T-cell (primary cell): ENCODE measurements at regions not wholly inside any gene's neighbourhood (a gene's known extent, or its start where the extent isn't known, plus 50 kb on each side); places are given as distances from the start of the nearest gene placed in this dataset.

ENCODE experiments used
- ATAC-seq, 4 experiments: fragments of 200-7000 bp in 3 of 4; fragments of 150-1000 bp in 1 of 4; cut with Tn5 transposase; replicated peaks in 1 of 4; 1 replicate in 3 of 4; 2 replicates in 1 of 4; pipeline ENCODE4 v1.10.0; 2021; ENCODE audit warnings: moderate library complexity in 3 of 4, mild to moderate bottlenecking in 2 of 4, moderate number of reproducible peaks in 1 of 4
- CTCF ChIA-PET, 2 donors: fragments of 300-600 bp; sonication (Branson Sonifier 250); formaldehyde crosslinking; loops; one replicate each; lab custom pipeline; 2022; ENCODE audit warnings: antibody characterized with exemption in 2 of 2; lab: Charles Lee
- POLR2A ChIA-PET, 2 donors: fragments of 300-600 bp; sonication (Branson Sonifier 250); formaldehyde crosslinking; loops; one replicate each; lab custom pipeline; 2022; ENCODE audit warnings: antibody characterized with exemption in 2 of 2; lab: Charles Lee
- DNase-seq, 35 experiments: peaks; one replicate each; pipeline versions ENCODE4 v3.0.0 to v3.0.0-alpha.2; 2013 to 2023
- H3K27ac ChIP-seq: one replicate; pipeline ENCODE4 v1.5.1; 2013; ENCODE audit warnings: low read length
- H3K27me3 ChIP-seq, 2 experiments: replicated peaks in 1 of 2; 1 replicate in 1 of 2; 2 replicates in 1 of 2; pipeline versions ENCODE4 v1.6.1 to v1.7.0; 2013; ENCODE audit warnings: low read length in 1 of 2, mixed read lengths in 1 of 2; ENCODE audit not compliant: control insufficient read depth in 2 of 2, insufficient read depth in 2 of 2; ENCODE audit errors: extremely low read depth in 1 of 2
- H3K36me3 ChIP-seq, 2 donors: 1 replicate in 1 of 2; 2 replicates in 1 of 2; pipeline versions ENCODE4 v1.6.1 to v1.7.0; 2013; ENCODE audit warnings: low read length in 1 of 2; ENCODE audit not compliant: control insufficient read depth in 2 of 2, insufficient read depth in 1 of 2; ENCODE audit errors: extremely low read depth in 1 of 2
- H3K4me1 ChIP-seq, 2 experiments: 1 replicate in 1 of 2; 2 replicates in 1 of 2; pipeline versions ENCODE4 v1.6.1 to v1.7.0; 2013; ENCODE audit warnings: low read length in 2 of 2, mixed read lengths in 1 of 2; ENCODE audit not compliant: insufficient read depth in 2 of 2, control insufficient read depth in 1 of 2; ENCODE audit errors: extremely low read depth in 1 of 2
- H3K4me3 ChIP-seq, 2 donors: 1 replicate in 1 of 2; 2 replicates in 1 of 2; pipeline versions ENCODE4 v1.5.1 to v1.7.0; 2013; ENCODE audit warnings: mild to moderate bottlenecking in 2 of 2, low read length in 1 of 2, moderate library complexity in 1 of 2; ENCODE audit not compliant: control insufficient read depth in 1 of 2; ENCODE audit errors: extremely low read depth in 1 of 2
- H3K9me3 ChIP-seq: 2 replicates; pipeline ENCODE4 v1.7.0; 2013
- H3K27ac Mint-ChIP-seq, 2 donors: one replicate each; pipeline ENCODE4 v1.8.0; 2020 to 2021; ENCODE audit warnings: mild to moderate bottlenecking in 2 of 2, mixed read lengths in 2 of 2
- H3K27me3 Mint-ChIP-seq, 2 donors: one replicate each; pipeline ENCODE4 v1.8.0; 2021 to 2022; ENCODE audit warnings: mixed read lengths in 2 of 2
- H3K36me3 Mint-ChIP-seq: one replicate; pipeline ENCODE4 v1.8.0; 2021; ENCODE audit warnings: mixed read lengths
- H3K4me1 Mint-ChIP-seq, 3 donors: one replicate each; pipeline ENCODE4 v1.8.0; 2020 to 2022; ENCODE audit warnings: mixed read lengths in 3 of 3, mild to moderate bottlenecking in 1 of 3
- H3K4me3 Mint-ChIP-seq, 3 donors: one replicate each; pipeline ENCODE4 v1.8.0; 2020 to 2022; ENCODE audit warnings: mild to moderate bottlenecking in 3 of 3, mixed read lengths in 3 of 3, moderate library complexity in 3 of 3
- H3K9me3 Mint-ChIP-seq, 3 donors: one replicate each; pipeline ENCODE4 v1.8.0; 2020 to 2022; ENCODE audit warnings: mixed read lengths in 3 of 3
- WGBS: methylation state at CpG from one replicate; pipeline ENCODE4 v1.1.5; 2013; ENCODE audit warnings: missing lambda C conversion rate; ENCODE audit not compliant: insufficient coverage; 5-methylcytosine and 5-hydroxymethylcytosine counted together

GRCh38 chr5:124328201-124328600, 418.2 kb downstream of the ZNF608 start:
- H3K9me3 Mint-ChIP-seq, result peaks cover 3 to 4% (median 4%) of the 10 kb centered on the region in 3 donors
- DNase-seq (no peak), ATAC-seq (no peak)
- H3K27me3 Mint-ChIP-seq, result no peaks in the 10 kb centered on the region
- ChIA-PET CTCF (no interaction called here), POLR2A (no interaction called here)
- Histone ChIP-seq H3K4me3 (no peak overlapping the region), H3K9me3 (no peaks in the 10 kb centered on the region), H3K27ac (no peak overlapping the region), H3K27me3 (no peaks in the 10 kb centered on the region), H3K36me3 (no peaks in the 10 kb centered on the region), H3K4me1 (no peaks in the 10 kb centered on the region)
- no peaks in the 10 kb centered on the region for H3K4me1 Mint-ChIP-seq
- no peak overlapping the region for H3K4me3 Mint-ChIP-seq
- H3K36me3 Mint-ChIP-seq, result no peaks in the 10 kb centered on the region
- no peak overlapping the region for H3K27ac Mint-ChIP-seq

- Histone ChIP-seq H3K4me1 (no peaks in the 10 kb centered on the region), H3K27ac (no peak overlapping the region), H3K4me3 (no peak overlapping the region), H3K36me3 (no peaks in the 10 kb centered on the region), H3K9me3 (no peaks in the 10 kb centered on the region), H3K27me3 (no peaks in the 10 kb centered on the region)
- WGBS, result 100% methylated on average over 1 of the region's 1 CpG
- H3K27me3 Mint-ChIP-seq, result no peaks in the 10 kb centered on the region
- H3K27ac Mint-ChIP-seq, result no peak overlapping the region
- DNase-seq (no peak), ATAC-seq (no peak)
- ChIA-PET CTCF (no interaction called here), POLR2A (no interaction called here)
- H3K36me3 Mint-ChIP-seq, result no peaks in the 10 kb centered on the region
- no peak overlapping the region for H3K4me3 Mint-ChIP-seq
- H3K9me3 Mint-ChIP-seq, result peaks cover 0 to 10% (median 7%) of the 10 kb centered on the region in 3 donors
- no peaks in the 10 kb centered on the region for H3K4me1 Mint-ChIP-seq
Measured at GRCh38 chr5:124318661-124319060, 427.8 kb downstream of the ZNF608 start.

GRCh38 chr5:124317451-124317850, 429.0 kb downstream of the ZNF608 start:
- H3K4me1 ChIP-seq, result no peaks in the 10 kb centered on the region
- H3K27ac Mint-ChIP-seq, result no peak overlapping the region
- H3K9me3 ChIP-seq, result no peaks in the 10 kb centered on the region
- CTCF ChIA-PET, result no interaction called here
- no peaks in the 10 kb centered on the region for H3K27me3 Mint-ChIP-seq
- POLR2A ChIA-PET, result no interaction called here
- H3K36me3 Mint-ChIP-seq, result no peaks in the 10 kb centered on the region
- no peak overlapping the region for H3K4me3 ChIP-seq
- ATAC-seq (no peak), DNase-seq (no peak)
- peaks cover 0 to 10% (median 7%) of the 10 kb centered on the region in 3 donors for H3K9me3 Mint-ChIP-seq
- H3K27me3 ChIP-seq, result no peaks in the 10 kb centered on the region
- no peaks in the 10 kb centered on the region for H3K4me1 Mint-ChIP-seq
- no peak overlapping the region for H3K4me3 Mint-ChIP-seq
- 100% methylated on average over 1 of the region's 3 CpGs for WGBS
- H3K27ac ChIP-seq, result no peak overlapping the region
- H3K36me3 ChIP-seq, result no peaks in the 10 kb centered on the region

GRCh38 chr5:124315741-124316415, 430.6 kb downstream of the ZNF608 start:
- DNase-seq (no peak), ATAC-seq (no peak)
- WGBS, result no CpG with 5 or more reads among the region's 3 CpGs
- peaks cover 0 to 9% (median 0%) of the 10 kb centered on the region in 3 donors for H3K9me3 Mint-ChIP-seq
- no peaks in the 10 kb centered on the region for H3K36me3 Mint-ChIP-seq
- no peak overlapping the region for H3K4me3 Mint-ChIP-seq
- Histone ChIP-seq H3K9me3 (no peaks in the 10 kb centered on the region), H3K4me3 (no peak overlapping the region), H3K36me3 (no peaks in the 10 kb centered on the region), H3K27ac (no peak overlapping the region), H3K27me3 (no peaks in the 10 kb centered on the region), H3K4me1 (no peaks in the 10 kb centered on the region)
- no peak overlapping the region for H3K27ac Mint-ChIP-seq
- CTCF ChIA-PET, result no interaction called here
- H3K27me3 Mint-ChIP-seq, result no peaks in the 10 kb centered on the region
- POLR2A ChIA-PET, result no interaction called here
- H3K4me1 Mint-ChIP-seq, result no peaks in the 10 kb centered on the region

- Histone ChIP-seq H3K4me1 (no peaks in the 10 kb centered on the region), H3K36me3 (no peaks in the 10 kb centered on the region), H3K4me3 (no peak overlapping the region), H3K27me3 (no peaks in the 10 kb centered on the region), H3K27ac (no peak overlapping the region), H3K9me3 (no peaks in the 10 kb centered on the region)
- Mint-ChIP-seq H3K27ac (no peak overlapping the region), H3K4me3 (no peak overlapping the region), H3K27me3 (no peaks in the 10 kb centered on the region), H3K36me3 (no peaks in the 10 kb centered on the region), H3K4me1 (no peaks in the 10 kb centered on the region), H3K9me3 (no peaks in the 10 kb centered on the region)
- ATAC-seq, result no peak
- ChIA-PET POLR2A (no interaction called here), CTCF (no interaction called here)
- DNase-seq, result no peak
- 54% methylated on average over 2 of the region's 3 CpGs for whole genome bisulfite sequencing
Measured at GRCh38 chr5:124310453-124310852, 436.0 kb downstream of the ZNF608 start.

GRCh38 chr5:124309241-124309980, 437.0 kb downstream of the ZNF608 start:
- Histone ChIP-seq H3K4me1 (no peaks in the 10 kb centered on the region), H3K4me3 (no peak overlapping the region), H3K9me3 (no peaks in the 10 kb centered on the region), H3K27ac (no peak overlapping the region), H3K36me3 (no peaks in the 10 kb centered on the region), H3K27me3 (no peaks in the 10 kb centered on the region)
- Mint-ChIP-seq H3K9me3 (no peaks in the 10 kb centered on the region), H3K4me3 (no peak overlapping the region), H3K36me3 (no peaks in the 10 kb centered on the region), H3K27me3 (no peaks in the 10 kb centered on the region), H3K4me1 (no peaks in the 10 kb centered on the region), H3K27ac (no peak overlapping the region)
- POLR2A ChIA-PET, result no interaction called here
- ATAC-seq (no peak), DNase-seq (no peak)
- 53% methylated on average over 4 of the region's 11 CpGs for WGBS
- CTCF ChIA-PET, result no interaction called here
